Ovary (tissue), 3 donors: ENCODE measurements at regions not wholly inside any gene's neighbourhood (a gene's known extent, or its start where the extent isn't known, plus 50 kb on each side); places are given as distances from the start of the nearest gene placed in this dataset.

ENCODE experiments used
- EP300 ChIP-seq: sonication (generic); formaldehyde crosslinking; IDR thresholded peaks from one replicate; pipeline ENCODE4 v1.6.1; 2017; ENCODE audit warnings: antibody characterized with exemption
- POLR2A ChIP-seq: fragments of 450-650 bp; IDR thresholded peaks from one replicate; pipeline ENCODE4 v1.6.1; 2017; ENCODE audit warnings: antibody characterized with exemption, mild to moderate bottlenecking, moderate library complexity
- TF ChIP-seq, protein P1 (sequence below), 3 donors: fragments of 450-650 bp in 2 of 3; fragments of 200-600 bp in 1 of 3; IDR thresholded peaks; one replicate each; pipeline versions ENCODE4 v1.5.1 to v1.8.0; 2016 to 2022; ENCODE audit warnings: antibody characterized with exemption in 3 of 3, mild to moderate bottlenecking in 1 of 3
- donor health status: DM: no; HTN: no; CAD: no.

DNA sequence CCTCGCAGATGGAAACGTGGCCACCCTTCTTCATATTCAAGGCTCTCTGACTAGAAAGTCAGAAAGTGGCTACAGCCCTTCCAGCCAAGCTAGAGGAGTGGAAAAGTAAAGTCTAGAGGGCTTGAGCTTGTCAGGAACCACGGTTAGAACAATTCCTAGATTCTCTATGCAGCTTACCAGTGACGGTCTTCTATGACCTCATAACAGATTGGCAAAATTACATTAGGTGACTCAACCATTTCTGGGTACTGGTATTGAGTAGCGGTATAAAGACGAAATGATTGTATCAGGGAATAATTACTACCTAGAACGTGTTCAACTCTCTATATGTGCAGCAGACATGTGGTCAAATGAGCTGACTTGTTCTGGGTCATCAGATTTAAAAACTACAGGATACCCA lies 155.0 kb upstream of the RUNX1 start:
- TF ChIP-seq POLR2A (no peak), EP300 (no peak)
- TF ChIP-seq, protein P1, sequence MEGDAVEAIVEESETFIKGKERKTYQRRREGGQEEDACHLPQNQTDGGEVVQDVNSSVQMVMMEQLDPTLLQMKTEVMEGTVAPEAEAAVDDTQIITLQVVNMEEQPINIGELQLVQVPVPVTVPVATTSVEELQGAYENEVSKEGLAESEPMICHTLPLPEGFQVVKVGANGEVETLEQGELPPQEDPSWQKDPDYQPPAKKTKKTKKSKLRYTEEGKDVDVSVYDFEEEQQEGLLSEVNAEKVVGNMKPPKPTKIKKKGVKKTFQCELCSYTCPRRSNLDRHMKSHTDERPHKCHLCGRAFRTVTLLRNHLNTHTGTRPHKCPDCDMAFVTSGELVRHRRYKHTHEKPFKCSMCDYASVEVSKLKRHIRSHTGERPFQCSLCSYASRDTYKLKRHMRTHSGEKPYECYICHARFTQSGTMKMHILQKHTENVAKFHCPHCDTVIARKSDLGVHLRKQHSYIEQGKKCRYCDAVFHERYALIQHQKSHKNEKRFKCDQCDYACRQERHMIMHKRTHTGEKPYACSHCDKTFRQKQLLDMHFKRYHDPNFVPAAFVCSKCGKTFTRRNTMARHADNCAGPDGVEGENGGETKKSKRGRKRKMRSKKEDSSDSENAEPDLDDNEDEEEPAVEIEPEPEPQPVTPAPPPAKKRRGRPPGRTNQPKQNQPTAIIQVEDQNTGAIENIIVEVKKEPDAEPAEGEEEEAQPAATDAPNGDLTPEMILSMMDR (IDR thresholded peaks at IDR 0.05) = no peak
